Astrocyte (in vitro differentiated cells and primary cell): ENCODE measurements at regions not wholly inside any gene's neighbourhood (a gene's known extent, or its start where the extent isn't known, plus 50 kb on each side); places are given as distances from the start of the nearest gene placed in this dataset.
"Not testable (repeated sequence)": the region's sequence is repeated elsewhere in the genome, so short reads cannot be mapped to it uniquely, and the experiment has no call there.

Experiments
- DNase-seq: peaks from one replicate; pipeline ENCODE4 v3.0.0-alpha.2; 2010; ENCODE audit warnings: low read depth
- FAIRE-seq: peaks from 2 replicates; lab custom pipeline; 2011; peaks lifted over from hg19 to GRCh38; lab: Jason Lieb, UNC
- H2AFZ ChIP-seq: 2 replicates; pipeline ENCODE4 v1.6.0; 2012; ENCODE audit warnings: low read depth, low read length, inconsistent platforms
- H3K27ac ChIP-seq: 2 replicates; pipeline ENCODE4 v1.5.1; 2011; ENCODE audit warnings: low read depth, low read length, inconsistent platforms
- H3K27me3 ChIP-seq: 2 replicates; pipeline ENCODE4 v1.6.0; 2011; ENCODE audit warnings: low read length, inconsistent platforms; ENCODE audit not compliant: insufficient read depth
- H3K36me3 ChIP-seq: 2 replicates; pipeline ENCODE4 v1.5.1; 2011; ENCODE audit warnings: low read length, inconsistent platforms; ENCODE audit not compliant: insufficient read depth
- H3K4me1 ChIP-seq: 2 replicates; pipeline ENCODE4 v1.5.1; 2011; ENCODE audit warnings: low read length, inconsistent platforms; ENCODE audit not compliant: insufficient read depth
- H3K4me2 ChIP-seq: 2 replicates; pipeline ENCODE4 v1.6.0; 2012; ENCODE audit warnings: low read length, inconsistent platforms
- H3K4me3 ChIP-seq: 2 replicates; pipeline ENCODE4 v1.5.1; 2011; ENCODE audit warnings: low read depth, mild to moderate bottlenecking, low read length, inconsistent platforms; ENCODE audit not compliant: insufficient read depth
- H3K79me2 ChIP-seq: 2 replicates; pipeline ENCODE4 v1.6.0; 2012; ENCODE audit warnings: mild to moderate bottlenecking, low read length, inconsistent platforms; ENCODE audit not compliant: insufficient read depth
- H3K9ac ChIP-seq: 2 replicates; pipeline ENCODE4 v1.6.0; 2012; ENCODE audit warnings: mild to moderate bottlenecking, low read length, inconsistent platforms
- H3K9me3 ChIP-seq: 2 replicates; pipeline ENCODE4 v1.5.1; 2012; ENCODE audit warnings: low read depth, mild to moderate bottlenecking, low read length, inconsistent platforms; ENCODE audit not compliant: insufficient read depth
- H4K20me1 ChIP-seq: 2 replicates; pipeline ENCODE4 v1.6.0; 2012; ENCODE audit warnings: low read length, inconsistent platforms; ENCODE audit not compliant: insufficient read depth
- H3K27ac Mint-ChIP-seq: one replicate; pipeline ENCODE4 v1.8.0; 2021; ENCODE audit warnings: mild to moderate bottlenecking, mixed read lengths; ENCODE audit not compliant: unreplicated experiment
- H3K27me3 Mint-ChIP-seq: one replicate; pipeline ENCODE4 v1.8.0; 2021; ENCODE audit warnings: low read depth, mixed read lengths; ENCODE audit not compliant: unreplicated experiment
- H3K36me3 Mint-ChIP-seq: one replicate; pipeline ENCODE4 v1.8.0; 2021; ENCODE audit warnings: low read depth, mixed read lengths; ENCODE audit not compliant: unreplicated experiment
- H3K4me1 Mint-ChIP-seq: one replicate; pipeline ENCODE4 v1.8.0; 2021; ENCODE audit warnings: low read depth, mixed read lengths; ENCODE audit not compliant: unreplicated experiment
- H3K4me3 Mint-ChIP-seq: one replicate; pipeline ENCODE4 v1.8.0; 2021; ENCODE audit warnings: mild to moderate bottlenecking, moderate library complexity, mixed read lengths; ENCODE audit not compliant: unreplicated experiment
- H3K9me3 Mint-ChIP-seq: one replicate; pipeline ENCODE4 v1.8.0; 2021; ENCODE audit warnings: mild to moderate bottlenecking, mixed read lengths; ENCODE audit not compliant: unreplicated experiment
- EZH2 ChIP-seq: IDR thresholded peaks from 2 replicates; pipeline ENCODE4 v1.6.1; 2012; ENCODE audit warnings: mild to moderate bottlenecking, low read length, inconsistent platforms; ENCODE audit not compliant: insufficient read depth
- TF ChIP-seq, protein P1 (sequence below): IDR thresholded peaks from 2 replicates; pipeline ENCODE4 v1.5.1; 2011; ENCODE audit warnings: low read depth, mild to moderate bottlenecking, inconsistent platforms, low read length, moderate library complexity; ENCODE audit not compliant: insufficient read depth

DNA sequence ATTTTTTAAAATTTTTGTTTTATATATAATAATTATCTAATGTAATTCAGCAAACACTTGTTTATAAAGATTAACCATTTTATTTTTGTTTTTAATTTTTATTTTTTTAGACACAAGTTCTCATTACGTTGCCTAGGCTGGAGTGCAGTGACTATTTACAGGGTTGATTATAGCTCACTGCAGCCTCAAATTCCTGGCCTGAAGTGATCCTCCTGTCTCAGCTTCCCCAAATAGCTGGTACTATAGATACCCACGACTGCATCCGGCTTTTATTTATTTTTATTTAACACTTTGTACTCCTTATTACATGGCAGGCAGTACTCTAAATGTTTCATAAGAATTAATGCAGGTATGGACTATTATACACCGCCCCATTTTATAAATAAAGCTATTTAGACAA, 288.7 kb downstream of the MDFIC start:
- FAIRE-seq (no peak), DNase-seq (no peak)
- H3K79me2 ChIP-seq = no peaks in the 10 kb centered on the region
- H3K27ac ChIP-seq = no peak overlapping the region
- no peaks in the 10 kb centered on the region for H4K20me1 ChIP-seq
- H3K4me3 Mint-ChIP-seq = no peak overlapping the region
- peaks cover 7% of the 10 kb centered on the region for H3K9me3 Mint-ChIP-seq
- H3K4me2 ChIP-seq = no peak overlapping the region
- H3K27me3 ChIP-seq = no peaks in the 10 kb centered on the region
- no peak overlapping the region for H3K9ac ChIP-seq
- H2AFZ ChIP-seq = no peak overlapping the region
- no peak overlapping the region for H3K4me3 ChIP-seq
- no peak overlapping the region for H3K27ac Mint-ChIP-seq
- no peaks in the 10 kb centered on the region for H3K4me1 ChIP-seq
- no peaks in the 10 kb centered on the region for H3K27me3 Mint-ChIP-seq
- H3K36me3 Mint-ChIP-seq = no peaks in the 10 kb centered on the region
- no peaks in the 10 kb centered on the region for H3K4me1 Mint-ChIP-seq
- TF ChIP-seq, protein P1, sequence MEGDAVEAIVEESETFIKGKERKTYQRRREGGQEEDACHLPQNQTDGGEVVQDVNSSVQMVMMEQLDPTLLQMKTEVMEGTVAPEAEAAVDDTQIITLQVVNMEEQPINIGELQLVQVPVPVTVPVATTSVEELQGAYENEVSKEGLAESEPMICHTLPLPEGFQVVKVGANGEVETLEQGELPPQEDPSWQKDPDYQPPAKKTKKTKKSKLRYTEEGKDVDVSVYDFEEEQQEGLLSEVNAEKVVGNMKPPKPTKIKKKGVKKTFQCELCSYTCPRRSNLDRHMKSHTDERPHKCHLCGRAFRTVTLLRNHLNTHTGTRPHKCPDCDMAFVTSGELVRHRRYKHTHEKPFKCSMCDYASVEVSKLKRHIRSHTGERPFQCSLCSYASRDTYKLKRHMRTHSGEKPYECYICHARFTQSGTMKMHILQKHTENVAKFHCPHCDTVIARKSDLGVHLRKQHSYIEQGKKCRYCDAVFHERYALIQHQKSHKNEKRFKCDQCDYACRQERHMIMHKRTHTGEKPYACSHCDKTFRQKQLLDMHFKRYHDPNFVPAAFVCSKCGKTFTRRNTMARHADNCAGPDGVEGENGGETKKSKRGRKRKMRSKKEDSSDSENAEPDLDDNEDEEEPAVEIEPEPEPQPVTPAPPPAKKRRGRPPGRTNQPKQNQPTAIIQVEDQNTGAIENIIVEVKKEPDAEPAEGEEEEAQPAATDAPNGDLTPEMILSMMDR = no peak
- TF ChIP-seq EZH2 = no peak
- H3K9me3 ChIP-seq = peaks cover 9% of the 10 kb centered on the region
- H3K36me3 ChIP-seq = no peaks in the 10 kb centered on the region

DNA sequence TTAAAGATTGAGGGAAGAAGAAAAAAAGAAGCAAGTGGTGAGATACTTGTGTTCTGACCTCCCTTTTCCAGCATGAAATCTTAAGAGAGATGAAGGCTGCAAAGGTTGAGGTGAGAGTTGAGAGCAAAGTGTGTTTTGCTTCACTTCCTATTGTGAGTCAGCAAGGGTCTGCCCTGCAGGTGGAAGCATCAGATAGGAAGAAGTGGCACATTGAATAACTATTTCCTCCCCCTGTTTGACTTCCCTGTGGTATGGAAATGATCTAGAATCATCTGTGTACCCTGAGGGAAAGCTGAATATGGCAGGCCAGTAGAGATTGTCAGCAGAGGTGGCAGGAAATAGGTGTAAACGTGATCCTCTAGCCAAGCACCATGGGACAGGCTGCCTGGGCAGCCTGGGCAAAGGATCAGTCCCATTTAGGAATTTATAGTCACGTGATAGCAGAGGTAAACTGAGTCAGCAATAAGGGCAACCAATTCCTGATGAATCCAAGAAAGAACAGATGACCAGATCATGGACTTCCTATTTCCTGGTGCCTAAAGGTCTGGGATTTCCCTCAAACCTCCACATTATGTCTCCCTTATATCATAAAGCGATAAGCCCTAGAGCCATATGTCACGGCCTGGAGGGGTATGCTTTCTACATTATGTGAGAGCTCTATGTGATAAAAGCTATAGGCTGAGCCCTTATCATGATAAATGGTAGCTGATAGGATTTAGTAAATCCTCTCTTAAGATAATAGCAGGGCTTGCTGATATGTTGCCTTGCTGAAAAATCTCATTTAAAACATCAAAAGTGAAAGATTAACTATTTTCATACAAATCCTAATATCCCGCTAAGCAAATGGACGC, 287.0 kb downstream of the MDFIC start:
- H3K4me1 Mint-ChIP-seq = no peaks in the 10 kb centered on the region
- Histone ChIP-seq H3K36me3 (no peaks in the 10 kb centered on the region), H4K20me1 (no peaks in the 10 kb centered on the region), H3K9ac (no peak overlapping the region), H2AFZ (no peak overlapping the region), H3K4me1 (no peaks in the 10 kb centered on the region), H3K4me2 (no peak overlapping the region), H3K9me3 (peaks cover 9% of the 10 kb centered on the region), H3K79me2 (no peaks in the 10 kb centered on the region), H3K27ac (no peak overlapping the region), H3K4me3 (no peak overlapping the region), H3K27me3 (no peaks in the 10 kb centered on the region)
- FAIRE-seq (no peak), DNase-seq (no peak)
- H3K27ac Mint-ChIP-seq = no peak overlapping the region
- peaks cover 7% of the 10 kb centered on the region for H3K9me3 Mint-ChIP-seq
- no peak overlapping the region for H3K4me3 Mint-ChIP-seq
- TF ChIP-seq, protein P1 = no peak
- TF ChIP-seq EZH2 = no peak
- no peaks in the 10 kb centered on the region for H3K27me3 Mint-ChIP-seq
- H3K36me3 Mint-ChIP-seq = no peaks in the 10 kb centered on the region

DNA sequence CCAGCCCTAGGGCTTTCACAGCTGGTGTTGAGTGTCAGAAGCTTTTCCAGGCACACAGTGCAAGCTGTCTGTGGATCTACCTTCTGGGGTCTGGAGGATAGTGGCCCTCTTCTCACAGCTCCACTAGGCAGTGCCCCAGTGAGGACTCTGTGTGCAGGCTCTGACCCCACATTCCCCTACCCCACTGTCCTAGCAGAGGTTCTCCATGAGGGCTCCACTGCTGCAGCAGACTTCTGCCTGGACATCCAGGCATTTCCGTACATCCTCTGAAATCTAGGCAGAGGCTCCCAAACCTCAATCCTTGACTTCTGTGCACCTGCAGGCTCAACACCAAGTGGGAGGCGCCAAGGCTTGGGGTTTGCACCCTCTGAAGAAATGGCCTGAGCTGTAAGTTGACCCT, 284.5 kb downstream of the MDFIC start:
- H4K20me1 ChIP-seq, H3K27me3 Mint-ChIP-seq, FAIRE-seq, H3K4me3 ChIP-seq, H3K36me3 ChIP-seq, H3K27ac ChIP-seq, H3K9me3 ChIP-seq, H3K4me1 ChIP-seq, H3K4me2 ChIP-seq, H3K27ac Mint-ChIP-seq, H3K4me3 Mint-ChIP-seq, H3K9ac ChIP-seq, H3K36me3 Mint-ChIP-seq, H3K9me3 Mint-ChIP-seq, H3K79me2 ChIP-seq, H3K27me3 ChIP-seq, H2AFZ ChIP-seq, H3K4me1 Mint-ChIP-seq, DNase-seq: not testable (repeated sequence)
